ENCODE measurements at regions not wholly inside any gene's neighbourhood (a gene's known extent, or its start where the extent isn't known, plus 50 kb on each side); places are given as distances from the start of the nearest gene placed in this dataset.

GRCh38 chr2:235141411-235142128, 189.8 kb downstream of the SH3BP4 start:
- Histone ChIP-seq H3K27ac (no peak overlapping the region), H3K4me3 (no peak overlapping the region), H3K36me3 (no peaks in the 10 kb centered on the region), H3K27me3 (no peaks in the 10 kb centered on the region), H3K4me1 (no peaks in the 10 kb centered on the region), H3K9me3 (no peaks in the 10 kb centered on the region)
- no peak for TF ChIP-seq CTCF (IDR thresholded peaks at IDR 0.05)
- intact Hi-C loops (cut with DNase I): no loop called here
- DNase-seq (ENCODE audit: low spot score in 2 of 2): no peak

GRCh38 chr2:235142601-235143000, 190.8 kb downstream of the SH3BP4 start:
- Histone ChIP-seq H3K36me3 (no peaks in the 10 kb centered on the region), H3K9me3 (no peaks in the 10 kb centered on the region), H3K4me3 (no peak overlapping the region), H3K27ac (no peak overlapping the region), H3K4me1 (no peaks in the 10 kb centered on the region), H3K27me3 (no peaks in the 10 kb centered on the region)
- DNase-seq (ENCODE audit: low spot score in 2 of 2): peak in 1 of 2 donors; percentile 21
- TF ChIP-seq CTCF (IDR thresholded peaks at IDR 0.05): no peak
- intact Hi-C loops (cut with DNase I): no loop called here

- TF ChIP-seq CTCF (IDR thresholded peaks at IDR 0.05): no peak
- Histone ChIP-seq H3K9me3 (no peaks in the 10 kb centered on the region), H3K4me3 (no peak overlapping the region), H3K27me3 (no peaks in the 10 kb centered on the region), H3K4me1 (no peaks in the 10 kb centered on the region), H3K36me3 (no peaks in the 10 kb centered on the region), H3K27ac (no peak overlapping the region)
- intact Hi-C loops (cut with DNase I): no loop called here
- DNase-seq (ENCODE audit: low spot score in 2 of 2): peak in 1 of 2 donors; percentile 37
These were observed 192.0 kb downstream of the SH3BP4 start for GRCh38 chr2:235143789-235144188.

- TF ChIP-seq CTCF (IDR thresholded peaks at IDR 0.05): no peak
- intact Hi-C loops (cut with DNase I): no loop called here
- H3K36me3 ChIP-seq: no peaks in the 10 kb centered on the region
- H3K4me3 ChIP-seq: no peak overlapping the region
- no peaks in the 10 kb centered on the region for H3K27me3 ChIP-seq
- H3K4me1 ChIP-seq: no peaks in the 10 kb centered on the region
- H3K27ac ChIP-seq: no peak overlapping the region
- peak in 1 of 2 donors; percentile 7 for DNase-seq (ENCODE audit: low spot score in 2 of 2)
- H3K9me3 ChIP-seq: no peaks in the 10 kb centered on the region
These were observed 192.5 kb downstream of the SH3BP4 start for GRCh38 chr2:235144291-235144690.

- Histone ChIP-seq H3K9me3 (no peaks in the 10 kb centered on the region), H3K27ac (no peak overlapping the region), H3K4me1 (no peaks in the 10 kb centered on the region), H3K36me3 (no peaks in the 10 kb centered on the region), H3K27me3 (no peaks in the 10 kb centered on the region), H3K4me3 (no peak overlapping the region)
- TF ChIP-seq CTCF (IDR thresholded peaks at IDR 0.05): no peak
- peak in 1 of 2 donors; percentile 7 for DNase-seq (ENCODE audit: low spot score in 2 of 2)
- intact Hi-C loops (cut with DNase I): no loop called here
These were observed 194.4 kb downstream of the SH3BP4 start for GRCh38 chr2:235146206-235146605.
